ENCODE measurements at regions not wholly inside any gene's neighbourhood (a gene's known extent, or its start where the extent isn't known, plus 50 kb on each side); places are given as distances from the start of the nearest gene placed in this dataset.

DNA sequence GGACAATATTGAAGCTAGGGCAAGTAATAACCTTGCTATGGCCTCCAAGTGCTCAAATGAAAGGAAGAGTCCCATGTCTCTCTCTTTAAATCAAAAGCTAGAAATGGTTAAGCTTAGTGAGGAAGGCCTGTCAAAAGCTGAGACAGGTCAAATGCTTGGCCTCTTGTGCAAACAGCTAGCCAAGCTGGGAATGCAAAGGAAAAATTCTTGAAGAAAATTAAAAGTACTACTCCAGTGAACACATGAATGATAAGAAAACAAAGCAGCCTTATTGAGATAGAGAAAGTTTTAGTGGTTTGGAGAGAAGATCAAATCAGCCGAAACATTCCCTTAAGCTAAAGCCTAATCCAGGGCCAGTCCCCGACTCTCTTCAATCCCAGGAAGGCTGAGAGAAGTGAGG, 84.1 kb upstream of the PLEKHA5 start:
- TF ChIP-seq, protein P1, sequence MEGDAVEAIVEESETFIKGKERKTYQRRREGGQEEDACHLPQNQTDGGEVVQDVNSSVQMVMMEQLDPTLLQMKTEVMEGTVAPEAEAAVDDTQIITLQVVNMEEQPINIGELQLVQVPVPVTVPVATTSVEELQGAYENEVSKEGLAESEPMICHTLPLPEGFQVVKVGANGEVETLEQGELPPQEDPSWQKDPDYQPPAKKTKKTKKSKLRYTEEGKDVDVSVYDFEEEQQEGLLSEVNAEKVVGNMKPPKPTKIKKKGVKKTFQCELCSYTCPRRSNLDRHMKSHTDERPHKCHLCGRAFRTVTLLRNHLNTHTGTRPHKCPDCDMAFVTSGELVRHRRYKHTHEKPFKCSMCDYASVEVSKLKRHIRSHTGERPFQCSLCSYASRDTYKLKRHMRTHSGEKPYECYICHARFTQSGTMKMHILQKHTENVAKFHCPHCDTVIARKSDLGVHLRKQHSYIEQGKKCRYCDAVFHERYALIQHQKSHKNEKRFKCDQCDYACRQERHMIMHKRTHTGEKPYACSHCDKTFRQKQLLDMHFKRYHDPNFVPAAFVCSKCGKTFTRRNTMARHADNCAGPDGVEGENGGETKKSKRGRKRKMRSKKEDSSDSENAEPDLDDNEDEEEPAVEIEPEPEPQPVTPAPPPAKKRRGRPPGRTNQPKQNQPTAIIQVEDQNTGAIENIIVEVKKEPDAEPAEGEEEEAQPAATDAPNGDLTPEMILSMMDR (conservative IDR thresholded peaks at IDR 0.05; ENCODE audit: low read depth, low read length), result no peak
- no peak for TF ChIP-seq EZH2 (IDR thresholded peaks at IDR 0.05; ENCODE audit: low read length, unreplicated experiment)

Data from PC-3 (cell line).